CD4-positive, alpha-beta T cell (primary cell): ENCODE measurements at regions not wholly inside any gene's neighbourhood (a gene's known extent, or its start where the extent isn't known, plus 50 kb on each side); places are given as distances from the start of the nearest gene placed in this dataset.

Source experiments
- ATAC-seq: fragments of 200-7000 bp; cut with Tn5 transposase; one replicate; pipeline ENCODE4 v1.10.0; 2022; ENCODE audit warnings: mild to moderate bottlenecking; ENCODE audit not compliant: poor library complexity
- CTCF ChIA-PET: fragments of 350-600 bp; sonication (Branson Sonifier 250); formaldehyde crosslinking; loops from one replicate; lab custom pipeline; 2021; ENCODE audit warnings: antibody characterized with exemption, inconsistent platforms; lab: Charles Lee
- POLR2A ChIA-PET: fragments of 350-600 bp; sonication (Branson Sonifier 250); formaldehyde crosslinking; loops from one replicate; lab custom pipeline; 2021; ENCODE audit warnings: antibody characterized with exemption, inconsistent platforms; lab: Charles Lee
- DNase-seq, 14 experiments: peaks; one replicate each; pipeline ENCODE4 v3.0.0-alpha.2; 2013 to 2020; ENCODE audit warnings: mixed read lengths in 2 of 14
- H3K27ac ChIP-seq, 2 donors: one replicate each; pipeline versions ENCODE4 v1.5.1 to v1.7.0; 2013; ENCODE audit warnings: low read length in 2 of 2, low read depth in 1 of 2, mild to moderate bottlenecking in 1 of 2
- H3K27me3 ChIP-seq, 2 experiments: 1 replicate in 1 of 2; 2 replicates in 1 of 2; pipeline versions ENCODE4 v1.6.1 to v1.7.0; 2013; ENCODE audit warnings: low read length in 2 of 2, control low read depth in 1 of 2, mild to moderate bottlenecking in 1 of 2, moderate library complexity in 1 of 2; ENCODE audit not compliant: insufficient read depth in 2 of 2, control insufficient read depth in 1 of 2
- H3K36me3 ChIP-seq: one replicate; pipeline ENCODE4 v1.6.1; 2013; ENCODE audit warnings: low read length, control low read depth; ENCODE audit not compliant: insufficient read depth
- H3K4me1 ChIP-seq: one replicate; pipeline ENCODE4 v1.6.1; 2013; ENCODE audit warnings: low read length, control low read depth; ENCODE audit not compliant: insufficient read depth
- H3K4me3 ChIP-seq: one replicate; pipeline ENCODE4 v1.5.1; 2013; ENCODE audit warnings: mild to moderate bottlenecking, low read length, moderate library complexity
- H3K9me3 ChIP-seq, 2 experiments: 1 replicate in 1 of 2; 2 replicates in 1 of 2; pipeline versions ENCODE4 v1.6.1 to v1.7.0; 2013; ENCODE audit warnings: low read length in 2 of 2, mild to moderate bottlenecking in 2 of 2, control low read depth in 1 of 2, moderate library complexity in 1 of 2; ENCODE audit not compliant: control insufficient read depth in 1 of 2, insufficient read depth in 1 of 2
- H3K27ac Mint-ChIP-seq: one replicate; pipeline ENCODE4 v1.8.0; 2020; ENCODE audit warnings: mixed read lengths
- H3K27me3 Mint-ChIP-seq: one replicate; pipeline ENCODE4 v1.8.0; 2021; ENCODE audit warnings: mixed read lengths
- H3K36me3 Mint-ChIP-seq: one replicate; pipeline ENCODE4 v1.8.0; 2021; ENCODE audit warnings: low read depth, mixed read lengths
- H3K4me1 Mint-ChIP-seq: one replicate; pipeline ENCODE4 v1.8.0; 2021; ENCODE audit warnings: low read depth, mixed read lengths
- H3K4me3 Mint-ChIP-seq: one replicate; pipeline ENCODE4 v1.8.0; 2020; ENCODE audit warnings: mild to moderate bottlenecking, mixed read lengths
- H3K9me3 Mint-ChIP-seq: one replicate; pipeline ENCODE4 v1.8.0; 2020; ENCODE audit warnings: mixed read lengths
- CTCF ChIP-seq: fragments of 200-600 bp; IDR thresholded peaks from one replicate; pipeline ENCODE4 v1.8.0; 2022; ENCODE audit warnings: antibody characterized with exemption, mild to moderate bottlenecking
- intact Hi-C, 2 experiments: fragments of 100-400 bp; cut with DNase I in 1 of 2; cut with micrococcal nuclease in 1 of 2; formaldehyde crosslinking; loops; one replicate each; pipeline versions ENCODE4 v1.15.1 to v1.9.0; 2023 to 2025; cut with DNase I, micrococcal nuclease

GRCh38 chr17:12386225-12386624 lies 279.5 kb upstream of the MYOCD start:
- Histone ChIP-seq H3K9me3 (peaks cover 0 to 5% of the 10 kb centered on the region in 2 experiments), H3K4me3 (no peak overlapping the region), H3K27ac (no peak overlapping the region), H3K27me3 (no peaks in the 10 kb centered on the region), H3K4me1 (no peaks in the 10 kb centered on the region), H3K36me3 (no peaks in the 10 kb centered on the region)
- intact Hi-C loops = no loop called here
- Mint-ChIP-seq H3K4me3 (no peak overlapping the region), H3K36me3 (no peaks in the 10 kb centered on the region), H3K27me3 (no peaks in the 10 kb centered on the region), H3K4me1 (no peaks in the 10 kb centered on the region), H3K9me3 (peaks cover 5% of the 10 kb centered on the region), H3K27ac (no peak overlapping the region)
- no peak for TF ChIP-seq CTCF
- DNase-seq (no peak), ATAC-seq (no peak)
- ChIA-PET CTCF (no interaction called here), POLR2A (no interaction called here)

GRCh38 chr17:12388226-12388625 lies 277.5 kb upstream of the MYOCD start:
- H3K9me3 Mint-ChIP-seq = peaks cover 2% of the 10 kb centered on the region
- no peak overlapping the region for H3K27ac Mint-ChIP-seq
- H3K4me1 Mint-ChIP-seq = no peaks in the 10 kb centered on the region
- H3K36me3 Mint-ChIP-seq = no peaks in the 10 kb centered on the region
- no peak overlapping the region for H3K27ac ChIP-seq
- H3K4me3 ChIP-seq = no peak overlapping the region
- DNase-seq = no peak
- H3K4me1 ChIP-seq = no peaks in the 10 kb centered on the region
- ChIA-PET CTCF (no interaction called here), POLR2A (no interaction called here)
- intact Hi-C loops = no loop called here
- TF ChIP-seq CTCF = no peak
- no peaks in the 10 kb centered on the region for H3K27me3 Mint-ChIP-seq
- no peak for ATAC-seq
- H3K4me3 Mint-ChIP-seq = no peak overlapping the region
- no peaks in the 10 kb centered on the region for H3K27me3 ChIP-seq
- no peaks in the 10 kb centered on the region for H3K36me3 ChIP-seq
- no peaks in the 10 kb centered on the region for H3K9me3 ChIP-seq

GRCh38 chr17:12389421-12389820 lies 276.3 kb upstream of the MYOCD start:
- H3K36me3 Mint-ChIP-seq = no peaks in the 10 kb centered on the region
- ATAC-seq = no peak

More at GRCh38 chr17:12389421-12389820, 276.3 kb upstream of the MYOCD start:
- Mint-ChIP-seq H3K27me3 (no peaks in the 10 kb centered on the region), H3K27ac (no peak overlapping the region), H3K9me3 (peaks cover 2% of the 10 kb centered on the region), H3K4me3 (no peak overlapping the region), H3K4me1 (no peaks in the 10 kb centered on the region)
- no peaks in the 10 kb centered on the region for H3K9me3 ChIP-seq
- DNase-seq = no peak
- no peaks in the 10 kb centered on the region for H3K27me3 ChIP-seq
- no peaks in the 10 kb centered on the region for H3K36me3 ChIP-seq
- ChIA-PET POLR2A (no interaction called here), CTCF (no interaction called here)
- H3K27ac ChIP-seq = no peak overlapping the region
- no peaks in the 10 kb centered on the region for H3K4me1 ChIP-seq
- TF ChIP-seq CTCF = no peak
- intact Hi-C loops = no loop called here
- H3K4me3 ChIP-seq = no peak overlapping the region
